B cell (primary cell): ENCODE measurements at regions not wholly inside any gene's neighbourhood (a gene's known extent, or its start where the extent isn't known, plus 50 kb on each side); places are given as distances from the start of the nearest gene placed in this dataset.

ENCODE experiments used
- ATAC-seq: fragments of 200-7000 bp; cut with Tn5 transposase; one replicate; pipeline ENCODE4 v1.10.0; 2021; ENCODE audit warnings: low read depth, mild to moderate bottlenecking, moderate number of reproducible peaks, moderate library complexity
- CTCF ChIA-PET: fragments of 350-600 bp; sonication (Branson Sonifier 250); formaldehyde crosslinking; loops from one replicate; lab custom pipeline; 2021; ENCODE audit warnings: antibody characterized with exemption, inconsistent platforms; lab: Charles Lee
- POLR2A ChIA-PET: fragments of 350-600 bp; sonication (Branson Sonifier 250); formaldehyde crosslinking; loops from one replicate; lab custom pipeline; 2021; ENCODE audit warnings: antibody characterized with exemption; lab: Charles Lee
- DNase-seq: peaks from one replicate; pipeline ENCODE4 v3.0.0; 2013
- H2AFZ ChIP-seq: 2 replicates; pipeline ENCODE4 v1.6.1; 2012; ENCODE audit warnings: mild to moderate bottlenecking, low read depth, low read length; ENCODE audit not compliant: insufficient read depth, poor library complexity, severe bottlenecking
- H3K27ac ChIP-seq, 2 donors: 1 replicate in 1 of 2; 2 replicates in 1 of 2; pipeline ENCODE4 v1.5.1; 2012 to 2013; ENCODE audit warnings: low read length in 2 of 2, mild to moderate bottlenecking in 2 of 2, moderate library complexity in 1 of 2
- H3K27me3 ChIP-seq, 4 experiments: fragments of 200-600 bp in 1 of 4; sonication (generic) in 1 of 4; replicated peaks in 1 of 4; 1 replicate in 2 of 4; 2 replicates in 2 of 4; pipeline versions ENCODE4 v1.6.1 to v1.7.0; 2013 to 2016; ENCODE audit warnings: low read length in 3 of 4, mild to moderate bottlenecking in 2 of 4, mixed read lengths in 1 of 4, moderate library complexity in 1 of 4; ENCODE audit not compliant: insufficient read depth in 4 of 4, control insufficient read depth in 3 of 4; ENCODE audit errors: control extremely low read depth in 1 of 4
- H3K36me3 ChIP-seq, 2 experiments: replicated peaks in 1 of 2; 1 replicate in 1 of 2; 2 replicates in 1 of 2; pipeline versions ENCODE4 v1.6.1 to v1.7.1; 2013; ENCODE audit warnings: low read length in 1 of 2; ENCODE audit not compliant: insufficient read depth in 2 of 2, control insufficient read depth in 1 of 2; ENCODE audit errors: control extremely low read depth in 1 of 2, extremely low read depth in 1 of 2
- H3K4me1 ChIP-seq, 2 donors: fragments of 200-600 bp in 1 of 2; sonication (generic) in 1 of 2; 1 replicate in 1 of 2; 2 replicates in 1 of 2; pipeline versions ENCODE4 v1.5.1 to v1.6.1; 2013 to 2017; ENCODE audit warnings: low read length in 2 of 2; ENCODE audit not compliant: control insufficient read depth in 2 of 2, insufficient read depth in 2 of 2
- H3K4me2 ChIP-seq: replicated peaks from 2 replicates; pipeline ENCODE3; 2012; ENCODE audit warnings: mild to moderate bottlenecking, low read depth, low read length; ENCODE audit not compliant: poor library complexity, severe bottlenecking
- H3K4me3 ChIP-seq, 5 experiments: fragments of 200-600 bp in 1 of 5; sonication (generic) in 1 of 5; 1 replicate in 3 of 5; 2 replicates in 2 of 5; pipeline versions ENCODE4 v1.5.1 to v1.7.0; 2011 to 2016; ENCODE audit warnings: low read length in 4 of 5, mild to moderate bottlenecking in 4 of 5, low read depth in 2 of 5, control low read depth in 1 of 5, moderate library complexity in 1 of 5; ENCODE audit not compliant: insufficient read depth in 1 of 5; ENCODE audit errors: control extremely low read depth in 1 of 5, extremely low read depth in 1 of 5
- H3K79me2 ChIP-seq: fragments of 200-600 bp; sonication (generic); one replicate; pipeline ENCODE4 v1.6.0; 2016; ENCODE audit warnings: low read length; ENCODE audit not compliant: control insufficient read depth, insufficient read depth
- H3K9ac ChIP-seq: fragments of 200-600 bp; sonication (generic); 2 replicates; pipeline ENCODE4 v1.6.1; 2017; ENCODE audit warnings: mild to moderate bottlenecking, low read length, moderate library complexity
- H3K9me3 ChIP-seq, 3 donors: one replicate each; pipeline versions ENCODE4 v1.6.1 to v1.7.1; 2013; ENCODE audit warnings: low read length in 2 of 3; ENCODE audit not compliant: control insufficient read depth in 2 of 3, insufficient read depth in 1 of 3; ENCODE audit errors: control extremely low read depth in 1 of 3
- H4K20me1 ChIP-seq: 2 replicates; pipeline ENCODE4 v1.6.0; 2012; ENCODE audit warnings: mild to moderate bottlenecking, low read length; ENCODE audit not compliant: insufficient read depth, control insufficient read depth, poor library complexity, severe bottlenecking
- H3K27ac Mint-ChIP-seq: one replicate; pipeline ENCODE4 v1.8.0; 2021; ENCODE audit warnings: mixed read lengths
- H3K27me3 Mint-ChIP-seq: one replicate; pipeline ENCODE4 v1.8.0; 2021; ENCODE audit warnings: mixed read lengths
- H3K4me1 Mint-ChIP-seq: one replicate; pipeline ENCODE4 v1.8.0; 2021; ENCODE audit warnings: mixed read lengths
- H3K4me3 Mint-ChIP-seq: one replicate; pipeline ENCODE4 v1.8.0; 2021; ENCODE audit warnings: mixed read lengths
- H3K9me3 Mint-ChIP-seq: one replicate; pipeline ENCODE4 v1.8.0; 2022; ENCODE audit warnings: mixed read lengths; ENCODE audit not compliant: insufficient read depth
- CTCF ChIP-seq: fragments of 200-600 bp; IDR thresholded peaks from one replicate; pipeline ENCODE4 v1.8.0; 2022; ENCODE audit warnings: antibody characterized with exemption, mild to moderate bottlenecking
- EZH2 ChIP-seq: IDR thresholded peaks from 2 replicates; pipeline ENCODE4 v1.6.1; 2012; ENCODE audit warnings: borderline replicate concordance, low read depth, mild to moderate bottlenecking, moderate library complexity, low read length; ENCODE audit not compliant: insufficient read depth, poor library complexity, severe bottlenecking
- WGBS: methylation state at CpG from one replicate; pipeline ENCODE4 v1.1.5; 2013; ENCODE audit warnings: missing lambda C conversion rate; ENCODE audit not compliant: insufficient coverage; 5-methylcytosine and 5-hydroxymethylcytosine counted together
- intact Hi-C: fragments of 100-400 bp; cut with micrococcal nuclease; formaldehyde crosslinking; loops from one replicate; pipeline ENCODE4 v1.10.0; 2022

- Histone ChIP-seq H3K36me3 (no peaks in the 10 kb centered on the region), H3K4me3 (no peak overlapping the region), H3K9me3 (peaks cover 0 to 3% (median 0%) of the 10 kb centered on the region in 3 donors), H3K79me2 (no peaks in the 10 kb centered on the region), H3K4me2 (no peak overlapping the region), H3K4me1 (no peaks in the 10 kb centered on the region), H2AFZ (no peak overlapping the region), H4K20me1 (no peaks in the 10 kb centered on the region), H3K9ac (no peak overlapping the region), H3K27me3 (peaks cover 0 to 2% (median 0%) of the 10 kb centered on the region in 4 experiments), H3K27ac (no peak overlapping the region)
- Mint-ChIP-seq H3K9me3 (no peaks in the 10 kb centered on the region), H3K27ac (no peak overlapping the region), H3K4me1 (no peaks in the 10 kb centered on the region), H3K27me3 (peaks cover 31% of the 10 kb centered on the region), H3K4me3 (no peak overlapping the region)
- intact Hi-C loops, result no loop called here
- ATAC-seq (no peak), DNase-seq (no peak)
- TF ChIP-seq EZH2 (no peak), CTCF (no peak)
- ChIA-PET POLR2A (no interaction called here), CTCF (no interaction called here)
- 100% methylated on average over 1 of the region's 2 CpGs for whole genome bisulfite sequencing
Measured at GRCh38 chr12:5176036-5176435, 132.4 kb downstream of the KCNA5 start.

- whole genome bisulfite sequencing, result 62% methylated on average over 3 of the region's 3 CpGs
- H3K4me2 ChIP-seq, result no peak overlapping the region
- no peaks in the 10 kb centered on the region for H3K9me3 Mint-ChIP-seq
- H3K9ac ChIP-seq, result no peak overlapping the region
- no peak overlapping the region for H3K4me3 ChIP-seq
- H3K27ac ChIP-seq, result no peak overlapping the region
- CTCF ChIA-PET, result no interaction called here
- no peak overlapping the region for H2AFZ ChIP-seq
- H3K9me3 ChIP-seq, result peaks cover 0 to 3% (median 0%) of the 10 kb centered on the region in 3 donors
- no peaks in the 10 kb centered on the region for H3K36me3 ChIP-seq
- no peaks in the 10 kb centered on the region for H3K4me1 Mint-ChIP-seq
- H3K27ac Mint-ChIP-seq, result no peak overlapping the region
- no peak for ATAC-seq
- POLR2A ChIA-PET, result no interaction called here
- DNase-seq, result no peak
- peaks cover 0 to 2% (median 0%) of the 10 kb centered on the region in 4 experiments for H3K27me3 ChIP-seq
- intact Hi-C loops, result no loop called here
- H4K20me1 ChIP-seq, result no peaks in the 10 kb centered on the region
- H3K79me2 ChIP-seq, result no peaks in the 10 kb centered on the region
- no peak overlapping the region for H3K4me3 Mint-ChIP-seq
- TF ChIP-seq CTCF (no peak), EZH2 (no peak)
- no peaks in the 10 kb centered on the region for H3K4me1 ChIP-seq
- H3K27me3 Mint-ChIP-seq, result peaks cover 31% of the 10 kb centered on the region
Measured at GRCh38 chr12:5177096-5177495, 133.4 kb downstream of the KCNA5 start.
